B cell (primary cell): ENCODE measurements at regions not wholly inside any gene's neighbourhood (a gene's known extent, or its start where the extent isn't known, plus 50 kb on each side); places are given as distances from the start of the nearest gene placed in this dataset.

ENCODE experiments used
- ATAC-seq: fragments of 200-7000 bp; cut with Tn5 transposase; one replicate; pipeline ENCODE4 v1.10.0; 2021; ENCODE audit warnings: low read depth, mild to moderate bottlenecking, moderate number of reproducible peaks, moderate library complexity
- CTCF ChIA-PET: fragments of 350-600 bp; sonication (Branson Sonifier 250); formaldehyde crosslinking; loops from one replicate; lab custom pipeline; 2021; ENCODE audit warnings: antibody characterized with exemption, inconsistent platforms; lab: Charles Lee
- POLR2A ChIA-PET: fragments of 350-600 bp; sonication (Branson Sonifier 250); formaldehyde crosslinking; loops from one replicate; lab custom pipeline; 2021; ENCODE audit warnings: antibody characterized with exemption; lab: Charles Lee
- DNase-seq: peaks from one replicate; pipeline ENCODE4 v3.0.0; 2013
- H2AFZ ChIP-seq: 2 replicates; pipeline ENCODE4 v1.6.1; 2012; ENCODE audit warnings: mild to moderate bottlenecking, low read depth, low read length; ENCODE audit not compliant: insufficient read depth, poor library complexity, severe bottlenecking
- H3K27ac ChIP-seq, 2 donors: 1 replicate in 1 of 2; 2 replicates in 1 of 2; pipeline ENCODE4 v1.5.1; 2012 to 2013; ENCODE audit warnings: low read length in 2 of 2, mild to moderate bottlenecking in 2 of 2, moderate library complexity in 1 of 2
- H3K27me3 ChIP-seq, 4 experiments: fragments of 200-600 bp in 1 of 4; sonication (generic) in 1 of 4; replicated peaks in 1 of 4; 1 replicate in 2 of 4; 2 replicates in 2 of 4; pipeline versions ENCODE4 v1.6.1 to v1.7.0; 2013 to 2016; ENCODE audit warnings: low read length in 3 of 4, mild to moderate bottlenecking in 2 of 4, mixed read lengths in 1 of 4, moderate library complexity in 1 of 4; ENCODE audit not compliant: insufficient read depth in 4 of 4, control insufficient read depth in 3 of 4; ENCODE audit errors: control extremely low read depth in 1 of 4
- H3K36me3 ChIP-seq, 2 experiments: replicated peaks in 1 of 2; 1 replicate in 1 of 2; 2 replicates in 1 of 2; pipeline versions ENCODE4 v1.6.1 to v1.7.1; 2013; ENCODE audit warnings: low read length in 1 of 2; ENCODE audit not compliant: insufficient read depth in 2 of 2, control insufficient read depth in 1 of 2; ENCODE audit errors: control extremely low read depth in 1 of 2, extremely low read depth in 1 of 2
- H3K4me1 ChIP-seq, 2 donors: fragments of 200-600 bp in 1 of 2; sonication (generic) in 1 of 2; 1 replicate in 1 of 2; 2 replicates in 1 of 2; pipeline versions ENCODE4 v1.5.1 to v1.6.1; 2013 to 2017; ENCODE audit warnings: low read length in 2 of 2; ENCODE audit not compliant: control insufficient read depth in 2 of 2, insufficient read depth in 2 of 2
- H3K4me2 ChIP-seq: replicated peaks from 2 replicates; pipeline ENCODE3; 2012; ENCODE audit warnings: mild to moderate bottlenecking, low read depth, low read length; ENCODE audit not compliant: poor library complexity, severe bottlenecking
- H3K4me3 ChIP-seq, 5 experiments: fragments of 200-600 bp in 1 of 5; sonication (generic) in 1 of 5; 1 replicate in 3 of 5; 2 replicates in 2 of 5; pipeline versions ENCODE4 v1.5.1 to v1.7.0; 2011 to 2016; ENCODE audit warnings: low read length in 4 of 5, mild to moderate bottlenecking in 4 of 5, low read depth in 2 of 5, control low read depth in 1 of 5, moderate library complexity in 1 of 5; ENCODE audit not compliant: insufficient read depth in 1 of 5; ENCODE audit errors: control extremely low read depth in 1 of 5, extremely low read depth in 1 of 5
- H3K79me2 ChIP-seq: fragments of 200-600 bp; sonication (generic); one replicate; pipeline ENCODE4 v1.6.0; 2016; ENCODE audit warnings: low read length; ENCODE audit not compliant: control insufficient read depth, insufficient read depth
- H3K9ac ChIP-seq: fragments of 200-600 bp; sonication (generic); 2 replicates; pipeline ENCODE4 v1.6.1; 2017; ENCODE audit warnings: mild to moderate bottlenecking, low read length, moderate library complexity
- H3K9me3 ChIP-seq, 3 donors: one replicate each; pipeline versions ENCODE4 v1.6.1 to v1.7.1; 2013; ENCODE audit warnings: low read length in 2 of 3; ENCODE audit not compliant: control insufficient read depth in 2 of 3, insufficient read depth in 1 of 3; ENCODE audit errors: control extremely low read depth in 1 of 3
- H4K20me1 ChIP-seq: 2 replicates; pipeline ENCODE4 v1.6.0; 2012; ENCODE audit warnings: mild to moderate bottlenecking, low read length; ENCODE audit not compliant: insufficient read depth, control insufficient read depth, poor library complexity, severe bottlenecking
- H3K27ac Mint-ChIP-seq: one replicate; pipeline ENCODE4 v1.8.0; 2021; ENCODE audit warnings: mixed read lengths
- H3K27me3 Mint-ChIP-seq: one replicate; pipeline ENCODE4 v1.8.0; 2021; ENCODE audit warnings: mixed read lengths
- H3K4me1 Mint-ChIP-seq: one replicate; pipeline ENCODE4 v1.8.0; 2021; ENCODE audit warnings: mixed read lengths
- H3K4me3 Mint-ChIP-seq: one replicate; pipeline ENCODE4 v1.8.0; 2021; ENCODE audit warnings: mixed read lengths
- H3K9me3 Mint-ChIP-seq: one replicate; pipeline ENCODE4 v1.8.0; 2022; ENCODE audit warnings: mixed read lengths; ENCODE audit not compliant: insufficient read depth
- CTCF ChIP-seq: fragments of 200-600 bp; IDR thresholded peaks from one replicate; pipeline ENCODE4 v1.8.0; 2022; ENCODE audit warnings: antibody characterized with exemption, mild to moderate bottlenecking
- EZH2 ChIP-seq: IDR thresholded peaks from 2 replicates; pipeline ENCODE4 v1.6.1; 2012; ENCODE audit warnings: borderline replicate concordance, low read depth, mild to moderate bottlenecking, moderate library complexity, low read length; ENCODE audit not compliant: insufficient read depth, poor library complexity, severe bottlenecking
- WGBS: methylation state at CpG from one replicate; pipeline ENCODE4 v1.1.5; 2013; ENCODE audit warnings: missing lambda C conversion rate; ENCODE audit not compliant: insufficient coverage; 5-methylcytosine and 5-hydroxymethylcytosine counted together
- intact Hi-C: fragments of 100-400 bp; cut with micrococcal nuclease; formaldehyde crosslinking; loops from one replicate; pipeline ENCODE4 v1.10.0; 2022

GRCh38 chr6:138572885-138573284 lies 73.6 kb upstream of the NHSL1 start:
- H3K27ac Mint-ChIP-seq, result no peak overlapping the region
- H3K27ac ChIP-seq, result no peak overlapping the region
- H2AFZ ChIP-seq, result no peak overlapping the region
- no peak overlapping the region for H3K9ac ChIP-seq
- no peaks in the 10 kb centered on the region for H3K9me3 Mint-ChIP-seq
- intact Hi-C loops, result no loop called here
- ChIA-PET CTCF (no interaction called here), POLR2A (no interaction called here)
- no peak overlapping the region for H3K4me2 ChIP-seq
- peaks cover 0 to 16% (median 4%) of the 10 kb centered on the region in 4 experiments for H3K27me3 ChIP-seq
- no peaks in the 10 kb centered on the region for H3K36me3 ChIP-seq
- peaks cover 6% of the 10 kb centered on the region for H3K4me1 Mint-ChIP-seq
- no peaks in the 10 kb centered on the region for H3K9me3 ChIP-seq
- no peak for TF ChIP-seq EZH2
- TF ChIP-seq CTCF, result no peak
- H3K79me2 ChIP-seq, result no peaks in the 10 kb centered on the region
- H3K4me3 ChIP-seq, result no peak overlapping the region
- H3K27me3 Mint-ChIP-seq, result peaks cover 25% of the 10 kb centered on the region
- H3K4me1 ChIP-seq, result peaks cover 0 to 6% of the 10 kb centered on the region in 2 donors
- DNase-seq, result no peak
- no peak overlapping the region for H3K4me3 Mint-ChIP-seq
- ATAC-seq, result no peak
- no peaks in the 10 kb centered on the region for H4K20me1 ChIP-seq
- WGBS, result 91% methylated on average over 5 of the region's 6 CpGs

GRCh38 chr6:138575257-138575656 lies 76.0 kb upstream of the NHSL1 start:
- Histone ChIP-seq H3K27me3 (peaks cover 0 to 16% (median 0%) of the 10 kb centered on the region in 4 experiments), H3K27ac (no peak overlapping the region), H3K4me3 (no peak overlapping the region), H3K9me3 (no peaks in the 10 kb centered on the region), H3K9ac (no peak overlapping the region), H3K4me2 (no peak overlapping the region), H3K36me3 (no peaks in the 10 kb centered on the region), H3K4me1 (peaks cover 0 to 6% of the 10 kb centered on the region in 2 donors), H4K20me1 (no peaks in the 10 kb centered on the region), H2AFZ (no peak overlapping the region), H3K79me2 (no peaks in the 10 kb centered on the region)
- WGBS, result 100% methylated on average over 1 of the region's 4 CpGs
- no peak overlapping the region for H3K27ac Mint-ChIP-seq
- no peaks in the 10 kb centered on the region for H3K9me3 Mint-ChIP-seq
- no peak overlapping the region for H3K4me3 Mint-ChIP-seq
- intact Hi-C loops, result no loop called here
- H3K27me3 Mint-ChIP-seq, result peaks cover 21% of the 10 kb centered on the region
- H3K4me1 Mint-ChIP-seq, result peaks cover 6% of the 10 kb centered on the region
- ATAC-seq, result no peak
- POLR2A ChIA-PET, result no interaction called here
- CTCF ChIA-PET, result no interaction called here
- no peak for DNase-seq
- TF ChIP-seq EZH2 (no peak), CTCF (no peak)
